ENCODE measurements at regions not wholly inside any gene's neighbourhood (a gene's known extent, or its start where the extent isn't known, plus 50 kb on each side); places are given as distances from the start of the nearest gene placed in this dataset.

DNA sequence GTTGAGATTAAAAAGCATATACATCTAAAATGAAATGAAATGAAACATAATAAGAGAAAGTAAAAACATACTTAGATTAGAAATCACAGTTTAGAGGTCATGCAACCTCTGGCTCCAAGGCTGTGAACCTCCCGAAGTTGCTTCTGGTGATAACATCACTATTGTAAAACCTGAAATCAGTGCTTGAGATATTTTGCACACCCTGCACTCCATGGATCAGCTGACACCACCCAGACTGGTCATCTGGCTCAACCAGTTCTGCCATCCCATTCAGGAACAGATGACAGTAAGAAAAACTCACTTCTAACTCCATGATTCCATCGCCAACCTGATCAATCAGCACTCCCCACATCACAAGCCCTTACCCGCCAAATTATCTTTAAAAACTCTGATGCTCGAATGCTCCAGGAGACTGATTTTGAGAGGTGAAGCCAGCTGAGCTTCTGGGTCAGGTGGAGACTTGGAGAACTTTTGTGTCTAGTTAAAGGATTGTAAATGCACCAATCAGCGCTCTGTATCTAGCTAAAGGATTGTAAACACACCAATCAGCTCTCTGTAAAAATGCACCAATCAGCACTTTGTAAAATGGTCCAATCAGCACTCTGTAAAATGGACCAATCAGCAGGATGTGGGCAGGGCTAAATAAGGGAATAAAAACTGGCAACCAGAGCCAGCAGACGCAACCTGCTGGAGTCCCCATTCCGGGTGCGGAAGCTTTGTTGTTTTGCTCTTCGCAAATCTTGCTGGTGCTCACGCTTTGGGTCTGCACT is 162.6 kb upstream of the MAGI2 start:
- TF ChIP-seq, protein P1, sequence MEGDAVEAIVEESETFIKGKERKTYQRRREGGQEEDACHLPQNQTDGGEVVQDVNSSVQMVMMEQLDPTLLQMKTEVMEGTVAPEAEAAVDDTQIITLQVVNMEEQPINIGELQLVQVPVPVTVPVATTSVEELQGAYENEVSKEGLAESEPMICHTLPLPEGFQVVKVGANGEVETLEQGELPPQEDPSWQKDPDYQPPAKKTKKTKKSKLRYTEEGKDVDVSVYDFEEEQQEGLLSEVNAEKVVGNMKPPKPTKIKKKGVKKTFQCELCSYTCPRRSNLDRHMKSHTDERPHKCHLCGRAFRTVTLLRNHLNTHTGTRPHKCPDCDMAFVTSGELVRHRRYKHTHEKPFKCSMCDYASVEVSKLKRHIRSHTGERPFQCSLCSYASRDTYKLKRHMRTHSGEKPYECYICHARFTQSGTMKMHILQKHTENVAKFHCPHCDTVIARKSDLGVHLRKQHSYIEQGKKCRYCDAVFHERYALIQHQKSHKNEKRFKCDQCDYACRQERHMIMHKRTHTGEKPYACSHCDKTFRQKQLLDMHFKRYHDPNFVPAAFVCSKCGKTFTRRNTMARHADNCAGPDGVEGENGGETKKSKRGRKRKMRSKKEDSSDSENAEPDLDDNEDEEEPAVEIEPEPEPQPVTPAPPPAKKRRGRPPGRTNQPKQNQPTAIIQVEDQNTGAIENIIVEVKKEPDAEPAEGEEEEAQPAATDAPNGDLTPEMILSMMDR (IDR thresholded peaks at IDR 0.05; ENCODE audit: borderline replicate concordance, insufficient read depth, low read depth, low read length) = no peak

DNA sequence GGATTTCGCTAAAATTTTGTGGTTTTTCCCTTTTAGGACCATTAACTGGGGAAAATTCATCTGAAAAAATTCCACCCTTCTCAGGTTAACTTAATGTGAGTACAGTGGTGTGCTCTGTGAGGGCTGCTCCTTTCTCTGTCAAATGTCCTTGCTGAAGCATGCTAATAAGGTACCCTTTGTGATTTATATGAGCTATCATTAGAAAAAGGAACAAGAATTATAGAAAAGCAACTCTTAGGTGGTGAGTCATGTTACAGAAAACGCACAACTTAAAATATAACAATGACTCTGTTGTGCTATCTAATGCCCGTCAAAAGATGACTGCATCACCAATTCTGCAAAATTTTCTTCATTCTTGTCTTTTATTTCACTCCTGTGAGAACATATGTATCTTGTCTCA is 162.0 kb upstream of the MAGI2 start:
- TF ChIP-seq, protein P1 (IDR thresholded peaks at IDR 0.05; ENCODE audit: borderline replicate concordance, insufficient read depth, low read depth, low read length) = no peak

More for the DNA sequence above, 162.6 kb upstream of the MAGI2 start:
- no peak overlapping the region for H3K4me3 ChIP-seq (ENCODE audit: low read depth, low read length)

DNA sequence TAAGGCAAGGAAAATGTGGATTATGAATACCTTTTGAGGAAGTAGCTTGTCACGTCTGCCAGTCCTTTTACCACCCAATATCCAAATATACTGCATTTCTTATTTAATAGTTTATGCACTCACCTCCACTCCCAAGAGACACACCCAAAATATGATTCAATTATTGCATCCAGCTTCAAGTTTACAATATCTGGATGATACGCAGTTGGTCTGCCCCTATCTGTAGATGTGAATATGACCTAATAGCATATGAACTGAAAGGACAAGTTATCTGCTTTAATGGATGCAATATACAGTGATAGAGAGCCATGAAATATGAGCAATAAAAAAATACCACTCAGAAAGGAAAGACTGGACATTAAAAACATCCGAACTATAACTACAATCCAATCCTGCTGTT is 159.4 kb upstream of the MAGI2 start:
- TF ChIP-seq, protein P1 (IDR thresholded peaks at IDR 0.05; ENCODE audit: borderline replicate concordance, insufficient read depth, low read depth, low read length) = no peak

More for the DNA sequence above, 162.0 kb upstream of the MAGI2 start:
- no peak overlapping the region for H3K4me3 ChIP-seq (ENCODE audit: low read depth, low read length)

DNA sequence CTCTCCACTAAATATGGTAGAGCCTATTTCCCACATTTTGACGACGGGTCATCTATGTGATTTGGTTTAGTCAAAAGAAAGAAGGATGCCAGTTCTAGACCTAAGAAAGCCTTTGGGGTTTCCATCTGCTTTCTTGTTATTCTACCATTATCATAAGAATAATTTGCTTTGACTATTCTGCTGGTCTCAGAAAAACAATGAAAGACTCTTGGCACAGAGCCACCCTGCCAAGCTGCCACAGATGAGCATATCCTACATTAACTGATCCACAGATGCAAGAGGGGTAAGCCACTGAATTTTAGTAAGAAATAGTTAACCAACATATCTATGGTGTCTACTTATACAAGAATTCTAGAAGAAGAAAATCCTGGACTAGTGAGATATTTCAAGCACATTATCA is 158.6 kb upstream of the MAGI2 start:
- H3K4me3 ChIP-seq (ENCODE audit: low read depth, low read length) = no peak overlapping the region

More for the DNA sequence above, 159.4 kb upstream of the MAGI2 start:
- H3K4me3 ChIP-seq (ENCODE audit: low read depth, low read length) = no peak overlapping the region

DNA sequence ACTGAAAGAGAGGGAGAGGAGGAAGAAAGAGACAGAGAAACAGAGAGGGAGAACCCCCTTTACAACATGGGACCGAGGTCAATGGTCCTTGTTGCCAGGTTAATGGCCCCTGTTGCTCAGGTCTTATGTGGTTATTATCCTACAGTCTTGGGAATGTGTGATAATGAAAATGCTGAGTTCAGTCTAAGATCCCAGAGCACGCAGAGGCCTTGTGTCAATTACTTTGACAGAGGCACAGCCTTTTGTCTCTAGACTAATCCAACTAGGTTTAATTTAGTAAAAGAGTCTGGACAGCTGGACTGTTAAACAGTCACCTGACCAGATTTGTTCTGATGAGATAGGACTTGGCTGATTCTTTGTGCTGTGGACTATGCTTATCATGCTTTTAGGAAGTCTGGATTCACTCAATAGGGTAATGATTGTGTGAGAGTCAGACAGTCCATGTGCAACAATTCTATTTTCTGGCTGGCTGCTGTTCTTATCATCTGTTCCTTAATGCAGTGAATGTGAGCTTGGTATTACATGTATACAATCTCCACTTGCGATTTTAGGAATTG is 157.4 kb upstream of the MAGI2 start:
- TF ChIP-seq, protein P1 (IDR thresholded peaks at IDR 0.05; ENCODE audit: borderline replicate concordance, insufficient read depth, low read depth, low read length) = no peak
- H3K4me3 ChIP-seq (ENCODE audit: low read depth, low read length) = no peak overlapping the region

More for the DNA sequence above, 158.6 kb upstream of the MAGI2 start:
- TF ChIP-seq, protein P1 (IDR thresholded peaks at IDR 0.05; ENCODE audit: borderline replicate concordance, insufficient read depth, low read depth, low read length) = no peak

DNA sequence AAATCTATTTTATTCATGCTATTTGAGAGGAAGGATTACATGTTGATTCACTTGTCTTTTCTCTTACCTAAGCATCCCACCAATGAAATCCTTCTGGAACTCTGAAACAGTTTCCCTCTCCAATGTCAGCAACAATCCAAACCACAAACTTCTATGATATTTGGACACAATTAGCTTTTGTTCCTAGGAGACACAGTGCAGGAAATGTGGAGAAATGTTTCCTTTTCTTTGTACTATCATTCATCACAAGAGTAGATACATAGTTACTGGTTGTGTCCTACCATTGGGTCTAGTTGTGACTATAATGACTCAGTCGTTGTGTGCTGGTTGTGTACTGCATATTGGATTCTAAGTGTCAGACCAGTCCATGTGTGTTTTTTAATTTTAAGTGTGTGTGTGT is 156.8 kb upstream of the MAGI2 start:
- TF ChIP-seq, protein P1 (IDR thresholded peaks at IDR 0.05; ENCODE audit: borderline replicate concordance, insufficient read depth, low read depth, low read length) = no peak
- no peak overlapping the region for H3K4me3 ChIP-seq (ENCODE audit: low read depth, low read length)

DNA sequence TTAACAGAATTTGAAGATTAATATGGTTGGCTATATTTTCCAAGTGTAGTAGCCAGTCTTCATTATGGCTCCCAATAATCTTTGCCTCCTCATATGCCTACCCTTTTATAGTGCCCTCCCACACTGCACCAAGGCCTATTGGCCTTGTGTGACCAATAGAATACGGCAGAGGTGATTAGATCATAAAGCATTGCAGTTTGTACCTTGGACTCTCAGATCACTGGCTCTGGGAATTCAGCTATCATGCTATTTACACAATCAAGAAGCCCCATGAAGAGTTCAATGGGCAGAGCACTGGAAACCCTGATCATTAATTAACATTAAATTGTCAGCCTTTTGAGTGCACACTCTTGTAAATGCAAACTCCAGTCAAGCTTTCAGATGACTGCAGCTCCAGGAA is 154.5 kb upstream of the MAGI2 start:
- TF ChIP-seq, protein P1 (IDR thresholded peaks at IDR 0.05; ENCODE audit: borderline replicate concordance, insufficient read depth, low read depth, low read length) = no peak
- no peak overlapping the region for H3K4me3 ChIP-seq (ENCODE audit: low read depth, low read length)
